Body of pancreas (tissue), 4 donors: ENCODE measurements at regions not wholly inside any gene's neighbourhood (a gene's known extent, or its start where the extent isn't known, plus 50 kb on each side); places are given as distances from the start of the nearest gene placed in this dataset.

Experiments
- ATAC-seq: fragments of 150-250 bp; one replicate; pipeline ENCODE4 v1.9.1; 2016
- DNase-seq, 4 donors: peaks; one replicate each; pipeline ENCODE4 v3.0.0-alpha.2; 2019
- H3K27ac ChIP-seq, 4 donors: fragments of 200-600 bp; sonication (generic); 1 replicate in 3 of 4; 2 replicates in 1 of 4; pipeline versions ENCODE4 v1.5.1 to v1.6.1; 2016 to 2019; ENCODE audit warnings: mild to moderate bottlenecking in 1 of 4, mixed read lengths in 1 of 4, moderate library complexity in 1 of 4
- H3K27me3 ChIP-seq, 2 donors: fragments of 200-600 bp; sonication (generic); one replicate each; pipeline ENCODE4 v1.6.0; 2016; ENCODE audit warnings: mild to moderate bottlenecking in 1 of 2
- H3K36me3 ChIP-seq, 2 donors: fragments of 200-600 bp; sonication (generic); replicated peaks in 1 of 2; 2 replicates each; pipeline ENCODE4 v1.5.1; 2016; ENCODE audit warnings: low read depth in 2 of 2; ENCODE audit not compliant: insufficient read depth in 1 of 2
- H3K4me1 ChIP-seq: fragments of 200-600 bp; sonication (generic); one replicate; pipeline ENCODE4 v1.6.0; 2016
- H3K4me3 ChIP-seq, 2 donors: fragments of 200-600 bp; sonication (generic); 1 replicate in 1 of 2; 2 replicates in 1 of 2; pipeline ENCODE4 v1.5.1; 2016 to 2019
- H3K9me3 ChIP-seq, 3 donors: fragments of 200-600 bp; sonication (generic); 1 replicate in 2 of 3; 2 replicates in 1 of 3; pipeline ENCODE4 v1.5.1; 2016
- CTCF ChIP-seq, 7 experiments: fragments of 450-650 bp in 4 of 7; fragments of 200-600 bp in 3 of 7; sonication (generic) in 3 of 7; IDR thresholded peaks; one replicate each; pipeline ENCODE4 v1.5.1; 2016 to 2019; ENCODE audit warnings: antibody characterized with exemption in 7 of 7
- POLR2A ChIP-seq, 3 donors: fragments of 450-650 bp; IDR thresholded peaks; one replicate each; pipeline ENCODE4 v1.6.1; 2016; ENCODE audit warnings: antibody characterized with exemption in 3 of 3, mild to moderate bottlenecking in 2 of 3
- WGBS, 2 donors: methylation state at CpG; one replicate each; pipeline ENCODE4 v1.1.5; 2017; 5-methylcytosine and 5-hydroxymethylcytosine counted together
- intact Hi-C: fragments of 100-400 bp; cut with DNase I; formaldehyde crosslinking; loops from one replicate; pipeline ENCODE4 v1.15.1; 2023

GRCh38 chr1:81409262-81409661 lies 391.5 kb upstream of the ADGRL2 start:
- intact Hi-C loops = no loop called here

GRCh38 chr1:81408419-81408818 lies 392.3 kb upstream of the ADGRL2 start:
- no peak overlapping the region for H3K4me3 ChIP-seq
- H3K9me3 ChIP-seq = no peaks in the 10 kb centered on the region
- 68 to 75% methylated on average over 6 of the region's 6 CpGs for WGBS, 2 donors
- H3K27me3 ChIP-seq = no peaks in the 10 kb centered on the region
- no peaks in the 10 kb centered on the region for H3K36me3 ChIP-seq
- no peak overlapping the region for H3K27ac ChIP-seq
- TF ChIP-seq CTCF (IDR thresholded peaks at IDR 0.05) (no peak), POLR2A (IDR thresholded peaks at IDR 0.05) (no peak)
- DNase-seq (no peak), ATAC-seq (no peak)
- intact Hi-C loops = no loop called here
- no peaks in the 10 kb centered on the region for H3K4me1 ChIP-seq

More at GRCh38 chr1:81409262-81409661, 391.5 kb upstream of the ADGRL2 start:
- ATAC-seq = no peak
- Histone ChIP-seq H3K4me1 (no peaks in the 10 kb centered on the region), H3K9me3 (no peaks in the 10 kb centered on the region), H3K27ac (no peak overlapping the region), H3K4me3 (no peak overlapping the region), H3K36me3 (no peaks in the 10 kb centered on the region), H3K27me3 (no peaks in the 10 kb centered on the region)
- TF ChIP-seq CTCF (IDR thresholded peaks at IDR 0.05) (no peak), POLR2A (IDR thresholded peaks at IDR 0.05) (no peak)
- no peak for DNase-seq

GRCh38 chr1:81407000-81407821 lies 393.5 kb upstream of the ADGRL2 start:
- H3K27me3 ChIP-seq = no peaks in the 10 kb centered on the region
- H3K27ac ChIP-seq = no peak overlapping the region
- no peak for ATAC-seq
- no peaks in the 10 kb centered on the region for H3K4me1 ChIP-seq
- 57 to 67% methylated on average over 5 of the region's 5 CpGs for WGBS, 2 donors
- no peak overlapping the region for H3K4me3 ChIP-seq
- H3K36me3 ChIP-seq = no peaks in the 10 kb centered on the region
- no peak for TF ChIP-seq POLR2A (IDR thresholded peaks at IDR 0.05)
- TF ChIP-seq CTCF (IDR thresholded peaks at IDR 0.05) = no peak
- no peaks in the 10 kb centered on the region for H3K9me3 ChIP-seq
- intact Hi-C loops = no loop called here
- no peak for DNase-seq

GRCh38 chr1:81406292-81406999 lies 394.3 kb upstream of the ADGRL2 start:
- no peak overlapping the region for H3K27ac ChIP-seq
- 58 to 63% methylated on average over 8 of the region's 8 CpGs for WGBS, 2 donors
- ATAC-seq = no peak

More at GRCh38 chr1:81406292-81406999, 394.3 kb upstream of the ADGRL2 start:
- TF ChIP-seq CTCF (IDR thresholded peaks at IDR 0.05) = no peak
- no peak for TF ChIP-seq POLR2A (IDR thresholded peaks at IDR 0.05)
- H3K27me3 ChIP-seq = no peaks in the 10 kb centered on the region
- H3K4me3 ChIP-seq = no peak overlapping the region
- intact Hi-C loops = no loop called here
- DNase-seq = peak in 1 of 4 donors; percentile 5
- H3K36me3 ChIP-seq = no peaks in the 10 kb centered on the region
- H3K4me1 ChIP-seq = no peaks in the 10 kb centered on the region
- no peaks in the 10 kb centered on the region for H3K9me3 ChIP-seq
